Skeletal muscle satellite cell (primary cell): ENCODE measurements at regions not wholly inside any gene's neighbourhood (a gene's known extent, or its start where the extent isn't known, plus 50 kb on each side); places are given as distances from the start of the nearest gene placed in this dataset.

ENCODE experiments used
- H3K27me3 ChIP-seq: 2 replicates; pipeline ENCODE4 v1.7.0; 2013; ENCODE audit warnings: low read length; ENCODE audit not compliant: control insufficient read depth, insufficient read depth
- H3K36me3 ChIP-seq: 2 replicates; pipeline ENCODE4 v1.7.0; 2013; ENCODE audit warnings: mild to moderate bottlenecking, control low read depth, low read length; ENCODE audit not compliant: insufficient read depth
- H3K4me1 ChIP-seq: 2 replicates; pipeline ENCODE4 v1.7.0; 2013; ENCODE audit warnings: low read length; ENCODE audit not compliant: control insufficient read depth, insufficient read depth
- H3K4me2 ChIP-seq: 2 replicates; pipeline ENCODE4 v1.7.0; 2013; ENCODE audit warnings: mild to moderate bottlenecking, low read length
- H3K4me3 ChIP-seq: 2 replicates; pipeline ENCODE4 v1.7.0; 2013; ENCODE audit warnings: low read length
- H3K9ac ChIP-seq: 2 replicates; pipeline ENCODE4 v1.7.0; 2013; ENCODE audit warnings: mild to moderate bottlenecking, low read depth, low read length, moderate library complexity
- H3K9me3 ChIP-seq: replicated peaks from 2 replicates; pipeline ENCODE4 v1.7.0; 2013; ENCODE audit warnings: mild to moderate bottlenecking, control low read depth, low read length

DNA sequence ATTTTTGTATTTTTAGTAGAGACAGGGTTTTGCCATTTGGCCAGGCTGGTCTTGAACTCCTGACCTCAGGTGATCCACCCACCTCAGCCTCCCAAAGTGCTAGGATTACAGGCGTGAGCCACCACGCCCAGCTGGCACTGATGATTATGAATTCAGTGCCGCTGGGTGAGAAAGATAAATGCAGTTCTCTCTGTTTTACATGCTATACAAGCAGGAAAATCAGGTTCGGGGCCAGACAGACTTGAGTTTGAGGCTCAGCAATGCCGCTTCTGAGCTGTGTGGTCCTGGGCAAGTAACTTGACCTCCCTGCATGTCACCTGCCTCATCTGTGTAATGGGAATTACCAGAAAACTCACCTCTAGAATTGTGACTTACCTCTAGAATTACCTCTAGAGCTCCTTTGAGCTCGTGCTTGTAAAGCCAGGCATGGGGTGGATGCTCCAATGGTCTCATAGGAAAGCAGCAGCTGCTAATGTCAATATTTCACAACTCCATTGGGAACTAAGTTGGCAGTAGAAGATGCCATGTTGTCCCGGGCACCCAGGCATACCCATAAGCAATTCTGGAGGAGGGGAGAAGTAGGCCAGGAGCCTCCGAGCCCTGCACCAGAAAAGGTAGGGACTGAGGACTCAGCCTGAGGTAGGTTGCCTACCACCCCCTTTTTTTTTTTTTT, 119.8 kb upstream of the SLC25A33 start:
- H3K27me3 ChIP-seq: peaks cover 14% of the 10 kb centered on the region
- no peaks in the 10 kb centered on the region for H3K36me3 ChIP-seq
- H3K4me3 ChIP-seq: no peak overlapping the region
- H3K4me2 ChIP-seq: no peak overlapping the region
- no peaks in the 10 kb centered on the region for H3K9me3 ChIP-seq
- H3K9ac ChIP-seq: no peak overlapping the region
- no peaks in the 10 kb centered on the region for H3K4me1 ChIP-seq

- Histone ChIP-seq H3K27me3 (peaks cover 14% of the 10 kb centered on the region), H3K4me1 (no peaks in the 10 kb centered on the region), H3K9me3 (no peaks in the 10 kb centered on the region), H3K4me2 (no peak overlapping the region), H3K4me3 (no peak overlapping the region), H3K9ac (no peak overlapping the region), H3K36me3 (no peaks in the 10 kb centered on the region)
Measured at GRCh38 chr1:9420835-9421532, 118.3 kb upstream of the SLC25A33 start.

DNA sequence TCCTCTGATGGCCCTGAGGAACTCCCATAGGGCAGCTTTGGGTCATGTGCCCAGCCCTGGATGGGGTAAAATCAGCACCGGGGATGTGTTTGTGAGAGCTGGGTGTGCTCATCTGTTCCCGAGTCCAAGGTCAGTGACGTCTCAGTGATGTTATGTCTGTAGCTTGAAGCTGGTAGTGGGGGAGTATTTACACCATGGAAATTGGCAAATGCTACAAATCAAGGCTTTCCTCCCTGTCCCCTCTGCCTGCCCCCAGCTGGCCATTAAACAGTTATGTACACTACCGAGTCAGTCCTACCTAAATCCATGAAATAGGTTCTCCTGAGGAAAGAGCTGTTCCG, 117.8 kb upstream of the SLC25A33 start:
- Histone ChIP-seq H3K9me3 (no peaks in the 10 kb centered on the region), H3K36me3 (no peaks in the 10 kb centered on the region), H3K4me3 (no peak overlapping the region), H3K27me3 (peaks cover 14% of the 10 kb centered on the region), H3K4me2 (no peak overlapping the region), H3K4me1 (no peaks in the 10 kb centered on the region), H3K9ac (no peak overlapping the region)

DNA sequence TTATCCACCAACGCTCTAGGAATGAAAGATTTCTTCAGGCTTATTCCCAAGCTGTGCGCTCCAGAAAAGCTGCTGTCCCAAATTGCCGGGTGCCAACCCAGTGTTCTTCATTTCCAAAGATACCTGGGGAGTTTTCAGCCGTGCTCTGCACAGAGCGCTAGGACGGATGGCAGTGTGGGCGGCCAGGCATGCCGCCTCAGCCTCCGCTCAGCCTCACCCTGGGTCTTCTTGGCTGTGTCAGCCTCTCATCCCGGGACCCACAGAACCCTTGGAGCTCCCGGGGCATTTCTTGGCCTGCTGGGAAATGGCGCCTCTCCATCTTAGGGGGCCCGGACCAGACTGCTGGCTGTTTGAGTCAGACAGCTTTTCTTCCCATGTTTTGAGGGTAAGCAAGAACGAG, 116.9 kb upstream of the SLC25A33 start:
- Histone ChIP-seq H3K27me3 (peaks cover 14% of the 10 kb centered on the region), H3K9ac (no peak overlapping the region), H3K9me3 (no peaks in the 10 kb centered on the region), H3K36me3 (no peaks in the 10 kb centered on the region), H3K4me3 (no peak overlapping the region), H3K4me1 (no peaks in the 10 kb centered on the region), H3K4me2 (no peak overlapping the region)

DNA sequence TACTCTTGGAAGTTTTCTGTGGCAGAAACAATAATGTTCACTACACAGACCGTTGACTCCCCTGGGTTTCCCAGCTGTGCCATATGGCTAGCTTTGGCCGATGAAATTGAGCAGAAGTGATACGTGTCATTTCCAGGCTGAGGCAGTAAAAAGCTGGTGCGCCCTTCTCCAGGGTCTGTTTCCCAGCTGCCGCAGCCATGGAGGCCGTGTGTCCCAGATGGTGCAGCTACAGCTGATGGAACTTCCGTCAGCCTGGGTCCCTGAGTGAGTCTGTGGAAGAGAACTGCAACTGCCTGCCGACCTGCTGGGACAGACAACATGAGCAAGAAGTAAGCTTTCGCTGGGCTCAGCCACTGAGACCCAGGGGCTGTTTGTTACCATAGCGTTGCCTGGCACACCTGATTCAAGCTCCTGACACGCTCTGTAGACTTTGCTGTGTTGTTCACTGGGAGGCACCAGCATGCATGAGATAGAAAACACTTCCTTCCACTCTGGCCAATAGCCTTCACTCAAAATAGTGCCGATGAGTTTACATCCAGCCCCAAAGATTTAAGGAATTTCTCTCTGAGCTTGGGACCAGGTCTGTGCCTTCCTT, 116.3 kb upstream of the SLC25A33 start:
- Histone ChIP-seq H3K27me3 (peaks cover 12% of the 10 kb centered on the region), H3K9me3 (no peaks in the 10 kb centered on the region), H3K4me2 (no peak overlapping the region), H3K4me3 (no peak overlapping the region), H3K9ac (no peak overlapping the region), H3K36me3 (no peaks in the 10 kb centered on the region), H3K4me1 (peaks cover under 1% of the 10 kb centered on the region)

DNA sequence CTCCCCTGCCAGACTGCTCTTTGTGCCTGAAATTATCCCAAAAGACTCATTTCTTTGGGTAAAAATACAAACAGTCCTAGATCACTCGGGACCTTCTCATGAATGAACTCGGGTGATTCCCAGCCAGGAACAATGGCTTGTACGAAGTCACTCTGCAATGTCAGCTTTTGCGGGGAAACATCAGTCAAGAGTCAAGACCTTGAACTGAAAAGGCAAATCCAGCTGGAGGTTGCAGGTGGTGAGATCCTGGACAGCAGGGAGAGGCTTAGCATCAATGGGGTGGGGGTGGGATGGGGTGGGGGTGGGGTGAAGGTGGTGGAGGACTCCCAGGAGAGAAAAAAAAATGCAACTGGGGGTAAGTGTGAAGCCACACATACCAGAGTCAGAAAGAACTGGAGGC, 115.0 kb upstream of the SLC25A33 start:
- peaks cover 8% of the 10 kb centered on the region for H3K4me1 ChIP-seq
- no peaks in the 10 kb centered on the region for H3K9me3 ChIP-seq
- H3K4me2 ChIP-seq: no peak overlapping the region
- H3K36me3 ChIP-seq: no peaks in the 10 kb centered on the region
- H3K27me3 ChIP-seq: peaks cover 12% of the 10 kb centered on the region
- no peak overlapping the region for H3K9ac ChIP-seq
- no peak overlapping the region for H3K4me3 ChIP-seq

GRCh38 chr1:9425859-9426258, 113.4 kb upstream of the SLC25A33 start:
- Histone ChIP-seq H3K27me3 (peaks cover 12% of the 10 kb centered on the region), H3K4me1 (peaks cover 12% of the 10 kb centered on the region), H3K36me3 (no peaks in the 10 kb centered on the region), H3K9ac (no peak overlapping the region), H3K9me3 (no peaks in the 10 kb centered on the region), H3K4me2 (no peak overlapping the region), H3K4me3 (no peak overlapping the region)

- peaks cover 12% of the 10 kb centered on the region for H3K27me3 ChIP-seq
- H3K9me3 ChIP-seq: no peaks in the 10 kb centered on the region
- peaks cover 12% of the 10 kb centered on the region for H3K4me1 ChIP-seq
- no peaks in the 10 kb centered on the region for H3K36me3 ChIP-seq
- H3K4me3 ChIP-seq: no peak overlapping the region
- no peak overlapping the region for H3K9ac ChIP-seq
- no peak overlapping the region for H3K4me2 ChIP-seq
Measured at GRCh38 chr1:9426291-9426711, 113.0 kb upstream of the SLC25A33 start.

GRCh38 chr1:9427388-9427787, 111.9 kb upstream of the SLC25A33 start:
- peaks cover 9% of the 10 kb centered on the region for H3K27me3 ChIP-seq
- no peak overlapping the region for H3K9ac ChIP-seq
- no peaks in the 10 kb centered on the region for H3K36me3 ChIP-seq
- no peak overlapping the region for H3K4me2 ChIP-seq
- no peak overlapping the region for H3K4me3 ChIP-seq
- H3K4me1 ChIP-seq: peaks cover 12% of the 10 kb centered on the region
- no peaks in the 10 kb centered on the region for H3K9me3 ChIP-seq

DNA sequence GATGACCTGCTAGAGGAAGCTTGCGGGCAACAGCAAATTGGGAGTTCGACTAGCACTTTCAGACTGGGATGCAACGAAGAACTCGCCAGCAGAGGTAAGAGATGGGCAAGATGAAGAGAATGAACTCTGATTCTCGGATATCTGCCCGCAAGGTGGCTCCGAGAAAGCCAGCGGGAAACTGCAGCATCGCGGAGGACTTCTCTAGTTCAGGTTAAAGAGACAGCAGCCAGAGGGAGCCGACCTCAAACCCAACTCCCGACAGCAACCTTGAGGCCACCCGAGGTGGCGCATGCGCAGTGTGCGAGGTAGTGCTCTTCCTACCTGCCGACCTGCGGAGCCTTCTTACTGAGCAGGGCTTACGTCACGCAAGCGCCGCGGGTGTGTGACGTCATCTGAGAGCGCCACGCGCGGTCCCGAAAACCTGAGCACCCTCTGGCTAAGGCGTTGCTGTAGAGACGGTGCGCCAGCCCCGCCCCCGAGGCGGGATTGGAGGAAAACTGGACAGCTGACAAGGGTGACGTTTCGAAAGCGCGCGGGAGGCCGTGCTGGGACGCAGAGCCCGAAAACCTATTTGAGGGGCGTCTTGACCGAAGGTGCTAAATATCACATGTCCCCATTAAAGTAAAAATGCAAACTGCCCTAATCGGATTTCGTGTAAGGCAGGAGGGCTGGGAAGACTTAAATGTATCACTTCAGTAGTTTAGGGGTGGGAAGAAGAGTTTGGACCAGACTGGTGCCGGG, 110.5 kb upstream of the SLC25A33 start:
- H3K9ac ChIP-seq: peak overlapping the region; percentile 68
- peak overlapping the region; percentile 97 for H3K4me2 ChIP-seq
- H3K4me1 ChIP-seq: peaks cover 12% of the 10 kb centered on the region

GRCh38 chr1:9429342-9429711, 109.9 kb upstream of the SLC25A33 start:
- no peaks in the 10 kb centered on the region for H3K27me3 ChIP-seq
- H3K9ac ChIP-seq: peak overlapping the region; percentile 68
- H3K4me1 ChIP-seq: peaks cover 12% of the 10 kb centered on the region
- no peaks in the 10 kb centered on the region for H3K36me3 ChIP-seq
- H3K9me3 ChIP-seq: no peaks in the 10 kb centered on the region
- peak overlapping the region; percentile 97 for H3K4me2 ChIP-seq
- H3K4me3 ChIP-seq: peak overlapping the region; percentile 77

More for the DNA sequence above, 110.5 kb upstream of the SLC25A33 start:
- H3K4me3 ChIP-seq: peak overlapping the region; percentile 77
- no peaks in the 10 kb centered on the region for H3K36me3 ChIP-seq
- no peaks in the 10 kb centered on the region for H3K27me3 ChIP-seq
- H3K9me3 ChIP-seq: no peaks in the 10 kb centered on the region
